HG02763 (cell line): ENCODE measurements at regions not wholly inside any gene's neighbourhood (a gene's known extent, or its start where the extent isn't known, plus 50 kb on each side); places are given as distances from the start of the nearest gene placed in this dataset.
"Not testable (repeated sequence)": the region's sequence is repeated elsewhere in the genome, so short reads cannot be mapped to it uniquely, and the experiment has no call there.

Experiments used
- ATAC-seq: cut with Tn5 transposase; IDR thresholded peaks from one replicate; pipeline ENCODE4 v1.9.1; 2021; ENCODE audit warnings: mild to moderate bottlenecking, moderate library complexity; ENCODE audit not compliant: unreplicated experiment

DNA sequence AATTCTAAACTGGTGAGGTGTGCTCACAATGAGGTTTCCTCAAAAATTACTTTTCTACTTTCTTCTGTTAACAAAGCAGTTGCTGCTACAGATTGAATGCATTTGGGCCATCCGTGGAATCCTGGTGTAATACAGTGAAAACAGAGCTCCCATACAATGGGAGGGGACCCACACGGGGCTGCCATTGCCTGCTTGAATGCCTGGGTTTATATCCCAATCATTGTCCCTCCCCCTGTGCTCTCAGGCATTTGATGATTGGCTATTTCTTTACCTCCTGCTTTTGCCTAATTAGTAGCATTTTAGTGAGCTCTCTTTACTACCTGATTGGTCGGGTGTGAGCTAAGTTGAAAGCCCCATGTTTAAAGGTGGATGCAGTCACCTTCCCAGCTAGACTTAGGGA is 52.9 kb upstream of the CSF1 start:
- not testable (repeated sequence) for ATAC-seq

DNA sequence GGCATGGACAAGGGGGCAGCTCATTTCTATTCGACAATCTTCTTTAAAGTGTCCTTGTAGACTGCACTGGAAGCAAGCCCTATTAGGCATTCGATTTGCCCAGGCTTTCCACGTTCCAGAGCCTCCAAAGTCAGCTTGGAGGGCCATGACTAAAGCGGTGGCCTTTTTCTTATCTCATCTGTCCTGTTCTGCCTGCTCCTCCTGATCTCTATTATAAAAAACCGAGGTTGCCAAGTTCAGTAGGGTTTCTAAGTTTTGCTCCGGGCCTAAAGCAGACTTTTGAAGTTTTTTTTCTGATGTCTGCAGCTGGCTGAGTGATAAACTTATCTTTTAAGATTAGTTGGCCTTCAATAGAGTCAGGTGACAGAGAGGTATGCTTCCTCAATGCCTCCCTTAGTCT is 54.7 kb upstream of the CSF1 start:
- not testable (repeated sequence) for ATAC-seq

DNA sequence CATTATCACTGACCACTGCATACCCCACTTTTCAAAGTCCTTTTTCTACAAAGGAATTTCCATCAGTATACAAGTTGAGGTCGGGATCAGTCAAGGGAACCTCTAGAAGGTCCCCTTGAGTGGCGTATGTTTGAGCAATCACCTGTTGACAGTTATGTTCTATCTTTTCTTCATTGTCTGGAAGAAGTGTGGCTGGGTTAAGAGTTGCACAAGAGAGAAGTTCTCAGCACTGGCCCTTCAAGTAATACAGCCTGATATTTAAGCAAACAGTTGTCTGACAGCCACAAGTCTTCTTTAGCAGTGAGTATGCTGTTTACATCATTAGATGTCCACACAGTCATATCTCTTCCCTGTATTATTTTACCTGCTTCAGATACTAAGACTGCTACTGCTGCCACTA is 56.7 kb upstream of the CSF1 start:
- ATAC-seq = not testable (repeated sequence)

DNA sequence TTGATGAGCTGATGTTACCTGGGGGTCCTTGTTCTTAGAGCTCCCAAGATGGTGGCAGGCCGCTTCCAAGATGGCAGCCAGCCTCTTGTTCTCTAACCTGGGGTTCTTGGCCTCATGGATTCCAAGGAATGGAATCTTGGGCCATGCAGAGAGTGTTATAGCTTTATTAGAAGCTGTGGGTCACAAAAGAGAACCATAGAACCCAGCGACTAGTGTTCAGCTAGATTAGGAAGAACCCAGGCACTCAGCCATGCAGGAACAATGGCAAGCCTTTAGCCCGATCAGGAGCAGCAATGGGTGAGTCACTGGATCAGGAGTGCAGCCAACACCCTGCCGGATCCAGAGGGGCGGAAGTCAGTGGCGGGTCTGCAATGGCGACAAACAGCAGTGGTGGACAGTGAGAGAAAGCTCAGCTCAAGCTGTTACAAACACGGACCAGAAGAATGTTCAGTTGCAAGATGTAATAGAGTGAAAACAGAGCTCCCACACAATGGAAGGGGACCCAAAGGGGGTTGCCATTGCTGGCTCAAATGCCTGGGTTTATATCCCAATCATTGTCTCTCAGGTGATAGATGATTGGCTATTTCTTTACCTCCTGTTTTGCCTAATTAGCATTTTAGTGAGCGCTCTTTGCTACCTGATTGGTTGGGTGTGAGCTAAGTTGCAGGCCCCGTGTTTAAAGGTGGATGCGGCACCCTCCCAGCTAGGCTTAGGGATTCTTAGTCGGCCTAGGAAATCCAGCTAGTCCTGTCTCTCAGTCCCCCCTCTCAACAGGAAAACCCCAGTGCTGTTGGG is 58.2 kb upstream of the CSF1 start:
- ATAC-seq = not testable (repeated sequence)

DNA sequence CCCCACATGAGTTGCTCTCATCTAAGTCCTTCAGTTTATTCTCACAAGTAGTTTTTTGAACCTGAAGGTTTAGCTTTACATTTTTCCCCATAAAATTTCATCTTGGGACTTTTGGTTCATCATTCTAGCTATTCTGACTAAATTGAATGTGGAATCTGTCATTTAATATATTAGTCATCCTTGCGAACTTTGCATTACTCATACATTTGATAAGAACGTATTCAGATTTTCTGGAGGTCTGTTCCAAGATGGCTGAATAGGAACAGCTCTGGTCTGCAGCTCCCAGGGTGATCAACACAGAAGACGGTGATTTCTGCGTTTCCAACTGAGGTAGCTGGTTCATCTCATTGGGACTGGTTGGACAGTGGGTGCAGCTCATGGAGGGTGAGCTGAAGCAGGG is 59.8 kb upstream of the CSF1 start:
- no peak for ATAC-seq

DNA sequence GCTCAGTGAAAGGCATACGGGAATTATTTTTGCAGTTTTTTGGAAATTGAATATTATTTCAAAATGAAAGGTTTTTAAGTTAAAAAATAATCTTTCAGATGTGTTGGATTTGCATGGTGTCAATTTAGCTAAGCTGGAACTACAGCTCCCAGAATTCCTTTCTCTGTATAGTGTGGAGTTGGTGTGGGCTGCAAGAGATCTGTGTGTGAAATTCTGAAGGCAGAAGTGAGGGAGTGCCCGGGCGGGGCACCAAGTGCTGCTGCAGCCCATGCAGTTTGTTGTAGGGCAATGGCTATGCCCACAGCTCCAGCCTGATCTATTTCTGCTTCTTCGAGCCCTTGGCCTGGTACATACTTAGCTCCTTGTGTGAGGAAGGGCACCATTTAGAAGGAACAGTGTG is 60.5 kb upstream of the CSF1 start:
- ATAC-seq = no peak

DNA sequence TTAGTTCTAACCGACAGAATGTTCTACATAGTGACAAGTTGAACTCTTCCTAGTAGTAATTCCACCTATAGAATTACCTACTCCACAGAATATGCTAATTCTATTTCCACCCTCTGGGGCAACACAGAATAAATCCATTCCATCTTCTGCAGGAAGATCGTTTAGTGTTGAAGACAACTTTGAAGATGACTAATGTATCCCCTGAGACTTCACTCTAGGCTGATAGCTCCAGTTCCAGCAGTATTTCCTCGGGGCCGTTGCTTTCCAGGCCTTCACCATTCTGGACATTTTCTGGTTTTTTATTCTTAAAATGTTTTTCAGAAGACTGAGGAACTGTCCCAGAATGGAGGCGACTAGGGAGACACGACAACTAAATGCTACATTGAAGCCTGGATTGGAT is 61.0 kb upstream of the CSF1 start:
- no peak for ATAC-seq

DNA sequence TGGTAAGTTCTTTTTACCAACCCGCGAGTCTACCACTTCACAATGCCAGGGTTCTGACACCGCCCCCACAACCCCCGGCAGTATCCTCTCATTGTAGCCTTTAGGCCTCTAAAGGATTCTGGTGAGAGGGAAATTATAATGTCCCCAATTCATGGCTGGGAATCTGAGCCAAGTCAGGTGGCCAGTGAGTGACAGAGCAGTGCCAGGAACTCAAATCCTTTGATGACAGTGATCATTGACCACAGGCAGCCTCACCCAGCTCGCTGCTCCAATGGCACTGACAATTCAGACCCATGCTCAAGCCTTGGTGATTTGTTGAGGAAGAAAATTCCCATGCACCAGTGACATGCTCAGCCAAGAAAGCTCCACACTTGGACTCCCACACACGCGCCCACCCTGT is 63.4 kb upstream of the CSF1 start:
- ATAC-seq = no peak

DNA sequence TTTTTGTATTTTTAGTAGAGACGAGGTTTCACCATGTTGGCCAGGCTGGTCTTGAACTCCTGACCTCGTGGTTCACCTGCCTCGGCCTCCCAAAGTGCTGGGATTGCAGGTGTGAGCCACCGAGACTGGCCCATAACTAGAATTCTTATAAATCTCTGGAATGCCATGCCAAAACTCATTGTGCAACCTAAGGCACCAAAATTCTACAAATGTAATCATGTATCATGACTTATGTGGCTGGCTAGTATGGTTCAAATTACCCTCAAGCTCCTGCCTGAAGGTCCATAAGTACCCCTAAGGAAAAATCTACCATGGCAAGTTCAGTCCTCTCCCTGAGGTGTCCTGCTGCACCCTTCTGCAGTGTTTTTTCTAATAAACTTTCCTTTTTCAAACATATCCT is 63.8 kb upstream of the CSF1 start:
- ATAC-seq = no peak

DNA sequence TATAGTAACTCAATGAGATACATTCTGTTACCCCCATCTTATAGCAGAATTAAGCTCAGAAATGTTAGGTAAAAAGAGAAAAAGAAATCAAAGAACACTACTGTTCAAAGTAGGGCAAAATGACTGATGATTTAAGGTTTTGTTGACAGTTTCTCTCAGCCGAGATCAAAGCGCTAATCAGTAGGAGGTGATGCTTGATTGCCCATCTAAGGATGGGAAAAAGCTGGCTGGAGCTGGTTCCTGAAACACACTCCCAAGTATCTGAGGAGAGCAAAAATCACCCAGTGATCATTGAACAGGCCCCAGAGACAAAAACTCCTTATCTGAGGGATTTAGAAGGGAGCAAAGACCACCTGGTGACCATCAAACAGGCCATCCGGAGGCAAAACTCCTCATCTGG is 64.5 kb upstream of the CSF1 start:
- no peak for ATAC-seq

DNA sequence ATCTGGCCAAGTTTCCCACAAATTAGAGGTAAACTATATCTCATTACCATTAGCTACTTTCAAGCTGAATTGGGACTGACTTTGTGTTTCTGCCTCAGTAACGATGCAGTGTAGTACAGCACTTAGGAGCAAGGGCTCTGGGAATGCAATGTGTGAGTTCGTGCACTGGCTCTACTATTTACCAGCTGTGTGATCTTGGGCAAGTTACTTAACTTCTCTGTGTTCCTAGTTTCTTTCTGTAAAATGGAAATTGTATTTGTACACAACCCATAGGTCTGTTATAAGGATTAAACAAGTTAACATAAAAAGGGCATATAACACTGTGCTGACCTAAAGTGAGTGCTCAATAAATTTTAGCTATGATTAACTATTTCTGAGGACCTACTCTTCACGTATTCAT is 65.0 kb upstream of the CSF1 start:
- no peak for ATAC-seq

DNA sequence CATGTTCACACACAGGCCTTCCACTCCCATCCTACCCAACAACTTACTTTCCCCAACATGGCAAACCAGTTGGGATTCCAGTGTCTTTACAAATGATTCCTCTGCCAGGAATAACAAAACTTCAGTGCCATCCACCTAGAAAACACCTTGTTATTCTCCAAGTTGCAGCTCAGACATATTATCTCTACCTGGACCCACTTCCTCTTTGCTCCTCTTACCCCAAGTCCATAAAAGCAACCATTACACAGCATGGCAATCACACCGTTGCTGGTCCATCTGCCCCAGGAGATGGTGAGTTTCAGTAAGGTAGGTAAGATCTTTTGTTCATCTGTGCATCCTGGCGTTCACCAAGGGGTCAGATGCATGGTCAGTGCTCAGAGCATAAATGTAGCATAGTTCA is 66.0 kb upstream of the CSF1 start:
- ATAC-seq = no peak

DNA sequence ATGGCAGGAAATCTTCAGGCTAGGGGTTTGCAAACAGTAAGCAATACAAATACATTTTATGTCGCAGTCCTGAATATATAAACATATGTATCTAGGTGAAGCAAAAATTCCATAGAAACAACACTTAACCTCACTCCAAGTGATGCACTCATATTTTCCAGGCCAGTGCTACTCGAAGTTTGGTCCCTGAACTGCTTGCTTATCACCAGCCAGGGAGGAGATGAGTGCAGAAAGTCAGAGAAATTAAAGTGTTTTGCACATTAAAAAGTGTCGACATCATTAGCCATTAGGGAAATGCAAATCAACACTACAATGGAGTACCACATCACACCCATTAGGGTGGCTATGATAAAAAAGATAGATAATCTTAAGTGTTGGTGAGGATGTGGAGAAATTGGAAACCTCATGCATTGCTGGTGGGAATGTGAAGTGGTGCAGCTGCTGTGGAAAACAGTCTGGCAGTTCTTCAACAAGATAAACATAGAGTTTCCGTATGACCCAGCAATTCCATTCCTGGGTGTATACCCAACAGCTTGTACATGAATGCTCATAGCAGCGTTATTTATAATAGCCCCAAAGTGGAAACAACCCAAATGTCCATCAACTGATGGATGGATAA is 70.5 kb upstream of the CSF1 start:
- ATAC-seq = no peak

DNA sequence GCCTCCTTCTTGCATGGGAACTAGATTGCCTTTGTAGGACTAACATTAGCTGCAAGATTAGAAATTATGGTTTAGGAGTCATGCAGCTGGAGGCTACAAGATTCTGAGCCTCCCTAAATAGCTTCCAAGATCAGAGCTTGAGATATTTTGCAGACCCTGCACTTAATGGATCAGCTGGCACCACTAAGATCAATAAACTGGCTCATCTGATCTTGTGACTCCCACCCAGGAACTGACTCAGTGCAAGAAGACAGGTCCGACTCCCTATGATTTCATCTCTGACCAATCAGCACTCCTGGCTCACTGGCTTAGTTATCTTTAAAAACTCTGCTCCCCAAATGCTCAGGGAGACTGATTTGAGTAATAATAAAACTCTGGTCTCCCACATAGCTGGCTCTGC is 71.4 kb upstream of the CSF1 start:
- not testable (repeated sequence) for ATAC-seq

DNA sequence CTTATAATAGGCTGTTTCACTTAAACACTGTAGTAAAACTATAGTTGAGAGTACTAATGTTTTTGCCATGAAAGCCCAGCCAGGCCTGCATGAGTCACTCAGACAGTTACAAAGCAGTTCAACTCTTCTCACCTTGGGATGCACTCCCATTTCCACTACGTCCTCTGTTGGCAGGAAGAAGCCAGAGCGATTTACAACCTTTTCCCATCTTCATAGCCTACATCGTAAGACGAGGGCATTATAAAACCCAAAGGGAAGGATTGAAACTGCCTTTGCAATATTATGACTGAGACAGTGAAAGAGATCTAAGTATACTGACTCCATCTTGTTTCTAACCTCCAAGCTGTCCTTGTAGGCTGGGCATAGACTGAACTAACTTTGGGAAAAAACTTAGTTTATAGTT is 71.8 kb upstream of the CSF1 start:
- no peak for ATAC-seq

DNA sequence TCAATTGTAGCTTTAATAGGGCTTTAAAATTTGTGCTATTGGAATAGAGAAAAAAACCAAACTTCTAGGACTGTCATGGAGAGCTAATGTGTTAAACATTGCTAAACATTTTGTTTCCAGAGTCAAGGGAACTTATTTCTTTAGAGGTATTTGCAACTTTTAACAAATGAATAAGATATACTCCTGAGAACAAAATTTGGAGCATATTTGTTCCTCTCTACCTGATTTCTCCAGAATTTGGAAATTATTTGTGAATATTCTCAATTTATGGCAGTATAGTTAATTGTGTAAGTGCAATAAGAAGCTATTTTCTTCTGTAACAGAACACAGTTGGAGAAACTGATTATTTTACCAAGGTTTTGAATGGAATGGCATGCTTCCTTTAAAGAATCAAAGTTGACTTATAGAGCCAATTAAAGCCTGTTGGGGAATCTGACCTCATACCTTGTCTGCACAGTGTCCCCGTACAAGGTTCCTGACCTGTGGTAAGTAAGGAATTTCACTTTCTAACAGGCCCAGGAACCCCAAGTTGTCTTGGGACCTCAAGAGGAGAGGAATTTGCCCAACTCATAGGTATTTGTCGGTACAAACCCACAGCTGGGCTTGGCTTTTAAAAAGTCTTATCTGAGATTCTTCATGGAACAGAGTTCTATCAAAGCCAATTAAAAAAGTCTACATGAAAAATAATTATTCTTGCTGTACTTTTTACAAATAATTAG is 72.6 kb upstream of the CSF1 start:
- ATAC-seq = no peak

DNA sequence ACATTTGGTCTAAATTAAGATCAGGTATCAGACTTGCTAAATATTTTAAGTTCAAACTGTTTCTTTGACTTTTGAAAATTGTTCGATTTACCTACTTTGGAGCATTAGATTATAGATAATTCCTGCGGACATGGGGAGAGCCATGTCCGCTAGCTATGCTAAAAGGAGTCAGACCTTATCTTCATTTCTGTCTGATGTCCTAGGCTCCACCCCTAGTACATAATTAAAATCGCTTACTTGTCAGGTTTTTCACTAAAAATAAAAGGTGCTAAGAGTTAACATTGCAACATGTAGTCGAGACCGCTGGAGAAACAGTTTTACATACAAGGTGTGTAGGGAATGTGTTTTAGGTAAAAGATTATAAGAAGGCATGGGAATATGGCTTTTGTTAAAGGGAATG is 71.9 kb upstream of the EPS8L3 start:
- ATAC-seq = not testable (repeated sequence)

DNA sequence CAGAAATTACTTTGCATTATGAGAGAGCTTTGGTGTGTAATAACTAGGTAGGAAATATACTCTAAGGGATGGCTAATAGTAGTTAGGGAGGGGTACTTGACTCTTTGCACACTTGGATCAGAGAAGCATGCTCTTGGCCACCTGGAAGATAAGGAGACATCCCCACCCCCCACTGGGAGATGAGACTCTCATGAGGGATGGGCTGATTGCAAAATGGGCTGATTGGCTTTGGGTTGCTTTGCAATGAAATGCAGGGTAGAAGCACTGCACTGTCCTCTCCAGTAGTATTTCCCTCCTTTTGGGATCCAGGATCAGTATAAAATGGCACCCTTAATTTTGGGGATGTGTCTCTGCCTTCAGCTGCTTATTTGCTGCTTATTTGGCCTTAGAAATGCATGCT is 71.2 kb upstream of the EPS8L3 start:
- ATAC-seq = no peak

DNA sequence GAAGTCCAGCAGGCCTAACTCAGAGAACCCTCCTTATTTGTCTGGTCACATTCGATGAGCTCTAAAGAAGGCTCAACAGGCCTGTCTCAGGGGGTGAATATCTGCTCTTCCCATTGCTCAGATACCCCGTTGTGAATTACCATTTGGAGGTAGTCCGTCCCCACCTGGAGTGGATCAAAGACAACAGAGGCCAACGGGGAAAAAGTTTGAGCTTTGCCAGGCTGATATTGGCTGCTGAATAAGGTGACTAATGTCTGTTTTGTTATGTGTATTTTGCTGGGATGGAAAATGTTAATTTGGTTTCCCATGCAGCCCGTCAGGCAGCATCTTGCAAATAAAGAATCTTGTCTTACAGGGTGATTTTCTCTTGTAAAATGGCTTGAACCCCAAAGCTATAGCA is 69.2 kb upstream of the EPS8L3 start:
- ATAC-seq = no peak

DNA sequence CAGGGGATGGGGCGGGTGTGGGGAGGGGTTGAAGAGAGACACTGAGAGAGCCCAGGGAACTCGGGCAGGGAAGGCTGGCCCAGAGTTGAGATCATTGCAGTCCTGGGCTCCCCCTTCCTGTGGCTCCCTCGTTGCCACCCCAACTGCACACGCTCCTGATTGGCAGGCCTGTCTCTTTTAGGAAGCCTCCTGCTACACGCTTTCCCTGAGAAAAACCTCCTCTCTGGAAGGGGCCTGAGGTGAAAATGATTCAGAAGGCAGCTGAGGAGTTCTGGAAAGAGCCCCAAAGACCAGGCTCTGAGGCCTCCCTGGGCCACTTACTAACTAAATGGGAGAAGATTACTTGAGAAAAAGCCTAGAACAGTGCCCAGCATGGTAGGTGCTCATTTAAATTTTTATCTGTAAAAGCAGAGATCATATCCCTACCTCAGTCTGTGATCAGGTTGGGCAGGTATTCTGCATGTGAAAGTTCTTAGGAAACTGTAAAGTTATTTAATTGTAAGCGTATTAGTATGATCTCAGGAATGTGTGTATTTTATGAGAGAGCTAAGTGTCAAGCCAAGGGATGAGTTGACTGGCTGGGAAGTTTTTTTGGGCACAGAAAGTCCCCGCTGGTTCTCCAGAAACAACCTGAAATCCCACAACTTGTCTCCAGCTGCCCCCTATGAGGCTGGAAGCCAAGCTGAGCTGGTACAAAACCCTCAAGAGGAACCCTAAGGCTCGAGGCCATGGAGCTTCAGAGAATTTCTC is 65.2 kb upstream of the EPS8L3 start:
- no peak for ATAC-seq

DNA sequence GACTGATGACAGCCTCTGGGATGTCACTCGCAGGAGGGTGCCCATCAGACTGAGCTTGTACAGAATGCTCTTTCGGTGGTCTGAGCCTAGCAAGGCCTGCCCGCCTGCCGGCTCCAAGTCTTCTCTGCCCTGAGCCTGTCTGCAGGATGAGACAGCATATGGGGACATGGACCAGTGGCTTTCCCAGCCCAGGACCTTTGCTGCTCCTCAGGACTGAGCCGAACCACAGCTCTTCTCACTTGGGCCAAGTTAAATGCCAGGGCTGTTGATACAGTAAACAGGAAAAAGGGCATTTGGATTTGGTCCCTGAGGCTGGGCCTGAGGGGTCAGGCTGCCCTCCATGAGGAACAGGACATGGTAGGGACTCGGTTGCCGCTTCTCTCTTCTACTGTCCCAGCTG is 64.3 kb upstream of the EPS8L3 start:
- no peak for ATAC-seq
